ENCODE measurements at regions not wholly inside any gene's neighbourhood (a gene's known extent, or its start where the extent isn't known, plus 50 kb on each side); places are given as distances from the start of the nearest gene placed in this dataset.

GRCh38 chr13:73835138-73835721 lies 299.0 kb downstream of the KLF12 start:
- no peak overlapping the region for H3K9ac ChIP-seq (ENCODE audit: insufficient read length, low read depth)
- no peak for TF ChIP-seq YY1 (IDR thresholded peaks at IDR 0.05; ENCODE audit: insufficient read depth, insufficient read length)
- no peak for TF ChIP-seq ZNF274 (IDR thresholded peaks at IDR 0.05; ENCODE audit: low read depth, low read length)
- no peak for TF ChIP-seq SUZ12 (IDR thresholded peaks at IDR 0.05; ENCODE audit: extremely low read depth, insufficient read depth, insufficient read length)
- H3K9me3 ChIP-seq (ENCODE audit: insufficient read depth, low read length) = no peaks in the 10 kb centered on the region
- H3K27me3 ChIP-seq (ENCODE audit: insufficient read depth, insufficient read length) = no peaks in the 10 kb centered on the region
- H3K4me1 ChIP-seq (ENCODE audit: insufficient read depth, insufficient read length) = peaks cover 2% of the 10 kb centered on the region
- no peak overlapping the region for H3K4me3 ChIP-seq (ENCODE audit: insufficient read length, low read depth)
- H3K36me3 ChIP-seq (ENCODE audit: insufficient read depth, insufficient read length, low read length) = no peaks in the 10 kb centered on the region
- DNase-seq (ENCODE audit: low read depth, low spot score) = peak; percentile 8

GRCh38 chr13:73833325-73834070 lies 300.7 kb downstream of the KLF12 start:
- Histone ChIP-seq H3K9me3 (ENCODE audit: insufficient read depth, low read length) (no peaks in the 10 kb centered on the region), H3K27me3 (ENCODE audit: insufficient read depth, insufficient read length) (no peaks in the 10 kb centered on the region), H3K9ac (ENCODE audit: insufficient read length, low read depth) (no peak overlapping the region), H3K4me1 (ENCODE audit: insufficient read depth, insufficient read length) (peaks cover 2% of the 10 kb centered on the region), H3K36me3 (ENCODE audit: insufficient read depth, insufficient read length, low read length) (no peaks in the 10 kb centered on the region), H3K4me3 (ENCODE audit: insufficient read length, low read depth) (no peak overlapping the region)
- no peak for DNase-seq (ENCODE audit: low read depth, low spot score)
- TF ChIP-seq ZNF274 (IDR thresholded peaks at IDR 0.05; ENCODE audit: low read depth, low read length) (no peak), SUZ12 (IDR thresholded peaks at IDR 0.05; ENCODE audit: extremely low read depth, insufficient read depth, insufficient read length) (no peak), YY1 (IDR thresholded peaks at IDR 0.05; ENCODE audit: insufficient read depth, insufficient read length) (no peak)

- H3K9me3 ChIP-seq (ENCODE audit: insufficient read depth, low read length) = no peaks in the 10 kb centered on the region
- no peak for DNase-seq (ENCODE audit: low read depth, low spot score)
- TF ChIP-seq SUZ12 (IDR thresholded peaks at IDR 0.05; ENCODE audit: extremely low read depth, insufficient read depth, insufficient read length) = no peak
- no peak for TF ChIP-seq ZNF274 (IDR thresholded peaks at IDR 0.05; ENCODE audit: low read depth, low read length)
- TF ChIP-seq YY1 (IDR thresholded peaks at IDR 0.05; ENCODE audit: insufficient read depth, insufficient read length) = no peak
- no peak overlapping the region for H3K4me3 ChIP-seq (ENCODE audit: insufficient read length, low read depth)
- H3K36me3 ChIP-seq (ENCODE audit: insufficient read depth, insufficient read length, low read length) = no peaks in the 10 kb centered on the region
- H3K27me3 ChIP-seq (ENCODE audit: insufficient read depth, insufficient read length) = no peaks in the 10 kb centered on the region
- no peak overlapping the region for H3K9ac ChIP-seq (ENCODE audit: insufficient read length, low read depth)
- peaks cover 2% of the 10 kb centered on the region for H3K4me1 ChIP-seq (ENCODE audit: insufficient read depth, insufficient read length)
Measured at GRCh38 chr13:73832825-73833224, 301.4 kb downstream of the KLF12 start.

- Histone ChIP-seq H3K27me3 (ENCODE audit: insufficient read depth, insufficient read length) (no peaks in the 10 kb centered on the region), H3K9ac (ENCODE audit: insufficient read length, low read depth) (no peak overlapping the region), H3K36me3 (ENCODE audit: insufficient read depth, insufficient read length, low read length) (no peaks in the 10 kb centered on the region), H3K4me3 (ENCODE audit: insufficient read length, low read depth) (no peak overlapping the region), H3K4me1 (ENCODE audit: insufficient read depth, insufficient read length) (peaks cover 2% of the 10 kb centered on the region), H3K9me3 (ENCODE audit: insufficient read depth, low read length) (no peaks in the 10 kb centered on the region)
- TF ChIP-seq YY1 (IDR thresholded peaks at IDR 0.05; ENCODE audit: insufficient read depth, insufficient read length) = no peak
- TF ChIP-seq SUZ12 (IDR thresholded peaks at IDR 0.05; ENCODE audit: extremely low read depth, insufficient read depth, insufficient read length) = no peak
- TF ChIP-seq ZNF274 (IDR thresholded peaks at IDR 0.05; ENCODE audit: low read depth, low read length) = no peak
- no peak for DNase-seq (ENCODE audit: low read depth, low spot score)
Measured at GRCh38 chr13:73832128-73832588, 302.0 kb downstream of the KLF12 start.

GRCh38 chr13:73829416-73829815 lies 304.8 kb downstream of the KLF12 start:
- H3K9me3 ChIP-seq (ENCODE audit: insufficient read depth, low read length) = no peaks in the 10 kb centered on the region
- H3K27me3 ChIP-seq (ENCODE audit: insufficient read depth, insufficient read length) = no peaks in the 10 kb centered on the region
- DNase-seq (ENCODE audit: low read depth, low spot score) = no peak
- peaks cover 2% of the 10 kb centered on the region for H3K4me1 ChIP-seq (ENCODE audit: insufficient read depth, insufficient read length)
- no peaks in the 10 kb centered on the region for H3K36me3 ChIP-seq (ENCODE audit: insufficient read depth, insufficient read length, low read length)
- no peak overlapping the region for H3K9ac ChIP-seq (ENCODE audit: insufficient read length, low read depth)
- TF ChIP-seq SUZ12 (IDR thresholded peaks at IDR 0.05; ENCODE audit: extremely low read depth, insufficient read depth, insufficient read length) = no peak
- TF ChIP-seq ZNF274 (IDR thresholded peaks at IDR 0.05; ENCODE audit: low read depth, low read length) = no peak
- TF ChIP-seq YY1 (IDR thresholded peaks at IDR 0.05; ENCODE audit: insufficient read depth, insufficient read length) = no peak
- no peak overlapping the region for H3K4me3 ChIP-seq (ENCODE audit: insufficient read length, low read depth)

- H3K27me3 ChIP-seq (ENCODE audit: insufficient read depth, insufficient read length) = no peaks in the 10 kb centered on the region
- H3K9ac ChIP-seq (ENCODE audit: insufficient read length, low read depth) = no peak overlapping the region
- no peak overlapping the region for H3K4me3 ChIP-seq (ENCODE audit: insufficient read length, low read depth)
- no peak for TF ChIP-seq YY1 (IDR thresholded peaks at IDR 0.05; ENCODE audit: insufficient read depth, insufficient read length)
- H3K4me1 ChIP-seq (ENCODE audit: insufficient read depth, insufficient read length) = peaks cover 2% of the 10 kb centered on the region
- H3K9me3 ChIP-seq (ENCODE audit: insufficient read depth, low read length) = no peaks in the 10 kb centered on the region
- no peaks in the 10 kb centered on the region for H3K36me3 ChIP-seq (ENCODE audit: insufficient read depth, insufficient read length, low read length)
- DNase-seq (ENCODE audit: low read depth, low spot score) = no peak
Measured at GRCh38 chr13:73828811-73829210, 305.4 kb downstream of the KLF12 start.

GRCh38 chr13:73827434-73827833 lies 306.8 kb downstream of the KLF12 start:
- H3K4me1 ChIP-seq (ENCODE audit: insufficient read depth, insufficient read length) = no peaks in the 10 kb centered on the region

More at GRCh38 chr13:73827434-73827833, 306.8 kb downstream of the KLF12 start:
- Histone ChIP-seq H3K9ac (ENCODE audit: insufficient read length, low read depth) (no peak overlapping the region), H3K9me3 (ENCODE audit: insufficient read depth, low read length) (no peaks in the 10 kb centered on the region), H3K36me3 (ENCODE audit: insufficient read depth, insufficient read length, low read length) (no peaks in the 10 kb centered on the region), H3K4me3 (ENCODE audit: insufficient read length, low read depth) (no peak overlapping the region), H3K27me3 (ENCODE audit: insufficient read depth, insufficient read length) (no peaks in the 10 kb centered on the region)
- DNase-seq (ENCODE audit: low read depth, low spot score) = no peak
- no peak for TF ChIP-seq ZNF274 (IDR thresholded peaks at IDR 0.05; ENCODE audit: low read depth, low read length)
- TF ChIP-seq SUZ12 (IDR thresholded peaks at IDR 0.05; ENCODE audit: extremely low read depth, insufficient read depth, insufficient read length) = no peak
- TF ChIP-seq YY1 (IDR thresholded peaks at IDR 0.05; ENCODE audit: insufficient read depth, insufficient read length) = no peak
